Activated naive CD8-positive, alpha-beta T cell treated with anti-CD3 and anti-CD28 coated beads, Interleukin-2, amount 50 U/mL, for 24 hours (primary cell): ENCODE measurements at regions not wholly inside any gene's neighbourhood (a gene's known extent, or its start where the extent isn't known, plus 50 kb on each side); places are given as distances from the start of the nearest gene placed in this dataset.
"Not testable (repeated sequence)": the region's sequence is repeated elsewhere in the genome, so short reads cannot be mapped to it uniquely, and the experiment has no call there.

ENCODE experiments used
- ATAC-seq: fragments of 150-1000 bp; cut with Tn5 transposase; one replicate; pipeline ENCODE4 v1.10.0; 2021
- DNase-seq: peaks from one replicate; pipeline ENCODE4 v3.0.0; 2021
- H3K27ac Mint-ChIP-seq: one replicate; pipeline ENCODE4 v1.8.0; 2021; ENCODE audit warnings: mild to moderate bottlenecking, mixed read lengths
- H3K27me3 Mint-ChIP-seq: one replicate; pipeline ENCODE4 v1.8.0; 2021; ENCODE audit warnings: mixed read lengths
- H3K36me3 Mint-ChIP-seq: one replicate; pipeline ENCODE4 v1.8.0; 2021; ENCODE audit warnings: low read depth, mixed read lengths
- H3K4me1 Mint-ChIP-seq: one replicate; pipeline ENCODE4 v1.8.0; 2021; ENCODE audit warnings: mixed read lengths
- H3K4me3 Mint-ChIP-seq: one replicate; pipeline ENCODE4 v1.8.0; 2021; ENCODE audit warnings: mild to moderate bottlenecking, moderate library complexity, mixed read lengths
- H3K9me3 Mint-ChIP-seq: one replicate; pipeline ENCODE4 v1.8.0; 2021; ENCODE audit warnings: mixed read lengths

- not testable (repeated sequence) for H3K4me1 Mint-ChIP-seq, DNase-seq, H3K4me3 Mint-ChIP-seq, ATAC-seq, H3K27me3 Mint-ChIP-seq, H3K27ac Mint-ChIP-seq, H3K36me3 Mint-ChIP-seq
- peaks cover 26% of the 10 kb centered on the region for H3K9me3 Mint-ChIP-seq
Observed at GRCh38 chr21:13303763-13304162, 305.8 kb upstream of the POTED start.

GRCh38 chr21:13304901-13305300 lies 304.7 kb upstream of the POTED start:
- not testable (repeated sequence) for H3K4me3 Mint-ChIP-seq, ATAC-seq, H3K4me1 Mint-ChIP-seq, DNase-seq, H3K27ac Mint-ChIP-seq, H3K27me3 Mint-ChIP-seq, H3K36me3 Mint-ChIP-seq
- peaks cover 22% of the 10 kb centered on the region for H3K9me3 Mint-ChIP-seq

- not testable (repeated sequence) for H3K4me1 Mint-ChIP-seq, H3K27me3 Mint-ChIP-seq, H3K4me3 Mint-ChIP-seq, H3K27ac Mint-ChIP-seq, H3K36me3 Mint-ChIP-seq, DNase-seq, H3K9me3 Mint-ChIP-seq, ATAC-seq
Observed at GRCh38 chr21:13310120-13310519, 299.5 kb upstream of the POTED start.

GRCh38 chr21:13310570-13311524 lies 298.7 kb upstream of the POTED start:
- H3K4me3 Mint-ChIP-seq, H3K36me3 Mint-ChIP-seq, H3K9me3 Mint-ChIP-seq, H3K27me3 Mint-ChIP-seq, H3K27ac Mint-ChIP-seq, DNase-seq, ATAC-seq, H3K4me1 Mint-ChIP-seq: not testable (repeated sequence)

- H3K4me3 Mint-ChIP-seq, H3K36me3 Mint-ChIP-seq, H3K4me1 Mint-ChIP-seq, ATAC-seq, DNase-seq, H3K27me3 Mint-ChIP-seq, H3K27ac Mint-ChIP-seq: not testable (repeated sequence)
- peaks cover 11% of the 10 kb centered on the region for H3K9me3 Mint-ChIP-seq
Observed at GRCh38 chr21:13318718-13319117, 290.9 kb upstream of the POTED start.

GRCh38 chr21:13321919-13322318 lies 287.7 kb upstream of the POTED start:
- ATAC-seq, H3K9me3 Mint-ChIP-seq, H3K4me3 Mint-ChIP-seq, H3K4me1 Mint-ChIP-seq, H3K27me3 Mint-ChIP-seq, DNase-seq, H3K36me3 Mint-ChIP-seq, H3K27ac Mint-ChIP-seq: not testable (repeated sequence)

GRCh38 chr21:13340670-13341234 lies 268.8 kb upstream of the POTED start:
- DNase-seq, H3K27ac Mint-ChIP-seq, H3K4me1 Mint-ChIP-seq, H3K4me3 Mint-ChIP-seq, H3K9me3 Mint-ChIP-seq, H3K36me3 Mint-ChIP-seq, ATAC-seq, H3K27me3 Mint-ChIP-seq: not testable (repeated sequence)

GRCh38 chr21:13351521-13351920 lies 258.1 kb upstream of the POTED start:
- not testable (repeated sequence) for H3K36me3 Mint-ChIP-seq, H3K27ac Mint-ChIP-seq, ATAC-seq, DNase-seq, H3K9me3 Mint-ChIP-seq, H3K27me3 Mint-ChIP-seq, H3K4me3 Mint-ChIP-seq, H3K4me1 Mint-ChIP-seq

GRCh38 chr21:13360175-13360574 lies 249.4 kb upstream of the POTED start:
- H3K36me3 Mint-ChIP-seq, H3K27me3 Mint-ChIP-seq, DNase-seq, ATAC-seq, H3K4me3 Mint-ChIP-seq, H3K9me3 Mint-ChIP-seq, H3K4me1 Mint-ChIP-seq, H3K27ac Mint-ChIP-seq: not testable (repeated sequence)

- DNase-seq (no peak), ATAC-seq (no peak)
- Mint-ChIP-seq H3K36me3 (no peaks in the 10 kb centered on the region), H3K4me3 (no peak overlapping the region), H3K27me3 (no peaks in the 10 kb centered on the region), H3K9me3 (no peaks in the 10 kb centered on the region), H3K27ac (no peak overlapping the region), H3K4me1 (no peaks in the 10 kb centered on the region)
Observed at GRCh38 chr21:13368200-13368599, 241.4 kb upstream of the POTED start.

- H3K27ac Mint-ChIP-seq, H3K4me1 Mint-ChIP-seq, DNase-seq, H3K36me3 Mint-ChIP-seq, H3K9me3 Mint-ChIP-seq, H3K27me3 Mint-ChIP-seq, ATAC-seq, H3K4me3 Mint-ChIP-seq: not testable (repeated sequence)
Observed at GRCh38 chr21:13372721-13373120, 236.9 kb upstream of the POTED start.

GRCh38 chr21:13378943-13379342 lies 230.6 kb upstream of the POTED start:
- H3K27me3 Mint-ChIP-seq, H3K4me1 Mint-ChIP-seq, H3K9me3 Mint-ChIP-seq, H3K27ac Mint-ChIP-seq, ATAC-seq, DNase-seq, H3K36me3 Mint-ChIP-seq, H3K4me3 Mint-ChIP-seq: not testable (repeated sequence)

GRCh38 chr21:13379566-13379965 lies 230.0 kb upstream of the POTED start:
- H3K9me3 Mint-ChIP-seq, ATAC-seq, H3K36me3 Mint-ChIP-seq, H3K27ac Mint-ChIP-seq, H3K4me1 Mint-ChIP-seq, H3K27me3 Mint-ChIP-seq, DNase-seq, H3K4me3 Mint-ChIP-seq: not testable (repeated sequence)

- H3K27ac Mint-ChIP-seq, H3K9me3 Mint-ChIP-seq, H3K27me3 Mint-ChIP-seq, ATAC-seq, DNase-seq, H3K4me3 Mint-ChIP-seq, H3K4me1 Mint-ChIP-seq, H3K36me3 Mint-ChIP-seq: not testable (repeated sequence)
Observed at GRCh38 chr21:13380561-13380960, 229.0 kb upstream of the POTED start.

GRCh38 chr21:13384143-13384542 lies 225.4 kb upstream of the POTED start:
- not testable (repeated sequence) for H3K4me3 Mint-ChIP-seq, H3K4me1 Mint-ChIP-seq, DNase-seq, H3K36me3 Mint-ChIP-seq, H3K27ac Mint-ChIP-seq, H3K9me3 Mint-ChIP-seq, H3K27me3 Mint-ChIP-seq, ATAC-seq
